ENCODE measurements at regions not wholly inside any gene's neighbourhood (a gene's known extent, or its start where the extent isn't known, plus 50 kb on each side); places are given as distances from the start of the nearest gene placed in this dataset.

- DNase-seq = no peak
These were observed 68.3 kb upstream of the EDN1 start for GRCh38 chr6:12221856-12222255.

GRCh38 chr6:12222405-12223366 lies 67.5 kb upstream of the EDN1 start:
- no peak for DNase-seq

GRCh38 chr6:12223383-12223782 lies 66.8 kb upstream of the EDN1 start:
- no peak for DNase-seq

GRCh38 chr6:12224251-12224650 lies 65.9 kb upstream of the EDN1 start:
- DNase-seq = no peak

GRCh38 chr6:12228447-12229146 lies 61.6 kb upstream of the EDN1 start:
- no peak for DNase-seq

- DNase-seq = no peak
These were observed 60.8 kb upstream of the EDN1 start for GRCh38 chr6:12229332-12229731.

GRCh38 chr6:12230523-12230922 lies 59.6 kb upstream of the EDN1 start:
- DNase-seq = no peak

GRCh38 chr6:12232339-12232738 lies 57.8 kb upstream of the EDN1 start:
- DNase-seq = peak; percentile 79

- DNase-seq = no peak
These were observed 57.3 kb upstream of the EDN1 start for GRCh38 chr6:12232821-12233220.

- DNase-seq = peak; percentile 84
These were observed 56.2 kb upstream of the EDN1 start for GRCh38 chr6:12233693-12234571.

GRCh38 chr6:12235341-12235740 lies 54.8 kb upstream of the EDN1 start:
- DNase-seq = no peak

GRCh38 chr6:12238219-12238618 lies 51.9 kb upstream of the EDN1 start:
- DNase-seq = no peak
